ENCODE measurements at regions not wholly inside any gene's neighbourhood (a gene's known extent, or its start where the extent isn't known, plus 50 kb on each side); places are given as distances from the start of the nearest gene placed in this dataset.
"Not testable (repeated sequence)": the region's sequence is repeated elsewhere in the genome, so short reads cannot be mapped to it uniquely, and the experiment has no call there.

DNA sequence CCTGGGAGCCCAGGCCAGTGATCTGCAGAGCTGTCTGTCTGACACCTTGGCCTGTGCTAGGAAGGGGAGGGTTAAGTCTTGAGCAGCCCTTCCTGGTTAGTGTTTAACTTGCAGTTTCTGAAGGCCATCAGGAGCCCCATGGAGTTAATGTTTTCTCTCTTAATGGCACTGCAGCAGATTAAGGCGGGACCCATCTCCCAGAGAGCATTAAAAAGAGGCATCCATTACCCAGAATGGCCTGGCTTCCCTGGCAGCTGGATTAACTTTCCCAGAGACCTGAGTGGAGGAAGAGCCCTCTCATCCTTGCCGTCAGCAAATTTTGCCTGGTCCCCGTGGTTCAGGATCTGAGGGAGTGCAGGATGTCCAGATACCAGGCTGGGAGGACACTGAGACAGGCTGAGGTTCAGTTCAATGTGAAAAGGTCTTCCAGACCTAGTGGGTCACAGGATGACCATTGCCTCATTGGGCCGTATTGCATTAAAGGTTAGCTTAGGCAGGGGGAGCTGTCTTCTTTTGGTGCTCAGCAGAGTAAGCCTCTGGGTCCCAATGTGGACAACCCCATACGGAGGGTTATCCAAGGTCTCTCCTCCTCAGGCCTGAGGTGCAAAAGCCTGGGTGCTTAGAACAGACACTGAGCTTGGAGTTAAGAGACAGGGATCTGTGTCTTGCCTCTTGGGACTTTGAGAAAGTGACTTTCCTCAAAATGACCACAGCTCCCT, 522.6 kb downstream of the PTPRU start:
- H3K9me3 Mint-ChIP-seq (ENCODE audit: low read depth): peaks cover 8% of the 10 kb centered on the region
- H3K27me3 Mint-ChIP-seq (ENCODE audit: low read depth): peaks cover 38% of the 10 kb centered on the region
- TF ChIP-seq CTCF (IDR thresholded peaks at IDR 0.05): no peak
- H3K36me3 Mint-ChIP-seq (ENCODE audit: low read depth): no peaks in the 10 kb centered on the region
- no peak for DNase-seq (ENCODE audit: low spot score)
- no peaks in the 10 kb centered on the region for H3K4me1 Mint-ChIP-seq (ENCODE audit: low read depth)
- no peak overlapping the region for H3K4me3 Mint-ChIP-seq (ENCODE audit: unreplicated experiment)
- no peak overlapping the region for H3K27ac Mint-ChIP-seq (ENCODE audit: unreplicated experiment)

- Mint-ChIP-seq H3K27ac (ENCODE audit: unreplicated experiment) (no peak overlapping the region), H3K4me1 (ENCODE audit: low read depth) (no peaks in the 10 kb centered on the region)
Measured at GRCh38 chr1:29757866-29758780, 521.8 kb downstream of the PTPRU start.

DNA sequence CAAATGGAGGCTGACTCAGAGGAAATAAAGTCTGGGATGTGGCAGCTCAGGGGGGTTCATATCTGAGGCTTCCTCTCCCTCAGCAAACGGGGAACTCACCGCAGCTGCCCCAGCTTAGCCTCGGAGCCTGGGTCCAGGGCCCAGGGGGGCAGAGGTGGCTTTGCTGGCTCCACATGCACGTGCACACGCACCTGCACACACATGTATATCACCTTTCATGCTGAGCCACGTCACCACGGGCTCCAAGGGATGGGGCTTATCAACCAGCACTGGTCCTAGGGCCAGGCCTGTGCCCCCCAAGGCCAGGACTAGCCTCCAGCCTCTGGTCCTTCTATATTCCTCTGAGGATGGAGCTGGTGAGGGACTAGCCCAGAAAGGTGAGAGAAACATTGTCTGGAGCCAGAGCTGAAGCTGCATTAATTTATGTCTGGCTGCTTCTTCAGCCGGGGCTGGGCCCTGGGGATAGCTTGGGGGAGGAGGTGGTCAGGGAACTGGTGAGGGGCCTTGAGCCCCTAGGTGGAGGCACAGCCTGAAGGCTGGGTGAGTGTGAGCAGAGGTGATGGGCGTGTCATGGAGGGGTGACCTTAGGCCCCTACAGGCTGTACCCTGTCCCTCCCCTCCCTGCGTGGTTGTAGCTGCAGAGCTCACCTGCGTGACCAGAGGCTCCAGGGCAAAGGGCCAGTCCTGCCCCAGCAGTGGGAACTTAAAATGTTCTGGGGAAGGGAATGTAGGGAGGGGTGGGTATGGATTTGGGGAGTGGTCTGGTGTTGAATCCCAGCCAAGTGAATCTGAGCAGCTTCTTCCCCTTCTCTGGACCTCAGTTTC, 520.8 kb downstream of the PTPRU start:
- peaks cover 39% of the 10 kb centered on the region for H3K27me3 Mint-ChIP-seq (ENCODE audit: low read depth)
- H3K4me3 Mint-ChIP-seq (ENCODE audit: unreplicated experiment): no peak overlapping the region
- no peaks in the 10 kb centered on the region for H3K36me3 Mint-ChIP-seq (ENCODE audit: low read depth)
- no peaks in the 10 kb centered on the region for H3K4me1 Mint-ChIP-seq (ENCODE audit: low read depth)
- DNase-seq (ENCODE audit: low spot score): no peak
- no peaks in the 10 kb centered on the region for H3K9me3 Mint-ChIP-seq (ENCODE audit: low read depth)
- no peak overlapping the region for H3K27ac Mint-ChIP-seq (ENCODE audit: unreplicated experiment)
- TF ChIP-seq CTCF (IDR thresholded peaks at IDR 0.05): no peak

More at GRCh38 chr1:29757866-29758780, 521.8 kb downstream of the PTPRU start:
- Mint-ChIP-seq H3K9me3 (ENCODE audit: low read depth) (peaks cover 2% of the 10 kb centered on the region), H3K4me3 (ENCODE audit: unreplicated experiment) (no peak overlapping the region), H3K36me3 (ENCODE audit: low read depth) (no peaks in the 10 kb centered on the region), H3K27me3 (ENCODE audit: low read depth) (peaks cover 36% of the 10 kb centered on the region)
- DNase-seq (ENCODE audit: low spot score): no peak
- no peak for TF ChIP-seq CTCF (IDR thresholded peaks at IDR 0.05)

GRCh38 chr1:29756498-29756897, 520.2 kb downstream of the PTPRU start:
- no peak overlapping the region for H3K4me3 Mint-ChIP-seq (ENCODE audit: unreplicated experiment)
- H3K27me3 Mint-ChIP-seq (ENCODE audit: low read depth): peaks cover 40% of the 10 kb centered on the region
- H3K27ac Mint-ChIP-seq (ENCODE audit: unreplicated experiment): no peak overlapping the region
- no peak for DNase-seq (ENCODE audit: low spot score)
- no peaks in the 10 kb centered on the region for H3K4me1 Mint-ChIP-seq (ENCODE audit: low read depth)
- no peaks in the 10 kb centered on the region for H3K9me3 Mint-ChIP-seq (ENCODE audit: low read depth)
- no peak for TF ChIP-seq CTCF (IDR thresholded peaks at IDR 0.05)
- H3K36me3 Mint-ChIP-seq (ENCODE audit: low read depth): no peaks in the 10 kb centered on the region

DNA sequence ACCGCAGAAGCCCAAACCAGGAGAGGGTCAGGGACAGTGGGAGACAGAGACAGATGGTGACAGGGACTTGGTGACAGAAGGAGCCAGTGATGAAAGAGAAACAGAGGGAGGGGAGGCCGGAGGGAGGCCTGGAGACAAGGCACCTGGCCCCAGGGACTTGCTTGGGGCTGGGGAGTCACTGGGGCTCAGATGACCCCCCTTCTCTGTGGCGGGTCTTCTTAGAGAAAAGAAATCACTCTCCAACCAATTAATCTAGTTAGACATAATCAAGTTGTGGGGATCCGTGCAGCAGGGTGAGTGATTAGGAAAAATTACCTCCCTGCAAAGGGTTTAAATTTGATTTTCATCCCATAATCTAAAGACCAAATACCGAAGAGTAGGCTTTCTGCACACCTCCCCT, 519.8 kb downstream of the PTPRU start:
- DNase-seq (ENCODE audit: low spot score): no peak
- Mint-ChIP-seq H3K9me3 (ENCODE audit: low read depth) (no peaks in the 10 kb centered on the region), H3K27me3 (ENCODE audit: low read depth) (peaks cover 41% of the 10 kb centered on the region), H3K36me3 (ENCODE audit: low read depth) (no peaks in the 10 kb centered on the region), H3K27ac (ENCODE audit: unreplicated experiment) (no peak overlapping the region), H3K4me3 (ENCODE audit: unreplicated experiment) (no peak overlapping the region), H3K4me1 (ENCODE audit: low read depth) (no peaks in the 10 kb centered on the region)
- TF ChIP-seq CTCF (IDR thresholded peaks at IDR 0.05): no peak

DNA sequence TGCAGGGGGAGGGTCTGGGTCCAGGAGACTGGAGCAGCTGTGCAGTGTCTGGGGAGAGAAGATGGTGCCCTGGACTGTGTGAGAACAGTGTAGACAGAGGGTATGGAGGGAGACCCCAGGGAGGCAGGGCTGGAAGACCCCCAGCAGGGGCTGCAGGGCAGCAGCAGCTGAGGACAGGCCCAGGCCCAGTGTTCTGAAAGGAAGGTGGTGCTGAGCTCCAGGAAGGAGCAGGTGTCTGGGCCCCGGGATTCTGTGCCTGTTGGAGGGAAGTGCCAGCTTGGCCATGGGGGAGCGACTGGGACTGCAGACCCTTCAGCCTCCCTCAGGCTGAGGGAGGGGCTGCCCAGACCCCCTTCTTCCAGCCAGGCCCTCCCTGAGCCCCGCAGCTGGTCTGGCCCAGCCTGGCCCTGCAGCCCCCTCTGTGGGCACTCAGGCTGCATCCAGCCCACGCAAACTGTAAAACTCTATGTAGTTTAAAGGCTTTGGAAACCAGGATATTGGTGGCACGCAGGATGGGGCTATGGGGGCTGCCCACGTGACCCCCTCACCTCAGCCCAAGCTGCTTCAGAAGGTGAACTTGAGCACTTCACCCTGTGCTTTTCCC, 519.2 kb downstream of the PTPRU start:
- not testable (repeated sequence) for H3K4me3 Mint-ChIP-seq (ENCODE audit: unreplicated experiment); H3K27ac Mint-ChIP-seq (ENCODE audit: unreplicated experiment); DNase-seq (ENCODE audit: low spot score); H3K36me3 Mint-ChIP-seq (ENCODE audit: low read depth); H3K9me3 Mint-ChIP-seq (ENCODE audit: low read depth); H3K4me1 Mint-ChIP-seq (ENCODE audit: low read depth)
- peaks cover 38% of the 10 kb centered on the region for H3K27me3 Mint-ChIP-seq (ENCODE audit: low read depth)
